NCI-H748 (cell line): ENCODE measurements at regions not wholly inside any gene's neighbourhood (a gene's known extent, or its start where the extent isn't known, plus 50 kb on each side); places are given as distances from the start of the nearest gene placed in this dataset.
A peak's percentile ranks its signal among the peaks of the same experiment; 100 is the strongest.

ENCODE experiments used
- DNase-seq: peaks from one replicate; lab custom pipeline; 2025; ENCODE audit not compliant: unreplicated experiment; lab: John Stamatoyannopoulos, UW

GRCh38 chr7:136051203-136051928, 74.2 kb upstream of the MTPN start:
- DNase-seq: no peak

GRCh38 chr7:136050462-136050847, 73.3 kb upstream of the MTPN start:
- peak; percentile 56 for DNase-seq

- DNase-seq: no peak
Observed at GRCh38 chr7:136049818-136050461, 72.8 kb upstream of the MTPN start.

GRCh38 chr7:136049117-136049516, 72.0 kb upstream of the MTPN start:
- DNase-seq: no peak

- no peak for DNase-seq
Observed at GRCh38 chr7:136046548-136046947, 69.4 kb upstream of the MTPN start.

GRCh38 chr7:136045992-136046391, 68.8 kb upstream of the MTPN start:
- DNase-seq: no peak

- DNase-seq: no peak
Observed at GRCh38 chr7:136045181-136045580, 68.0 kb upstream of the MTPN start.

- peak; percentile 82 for DNase-seq
Observed at GRCh38 chr7:136039577-136040345, 62.6 kb upstream of the MTPN start.

- peak; percentile 59 for DNase-seq
Observed at GRCh38 chr7:136036336-136036735, 59.2 kb upstream of the MTPN start.

GRCh38 chr7:136034132-136034531, 57.0 kb upstream of the MTPN start:
- no peak for DNase-seq

GRCh38 chr7:136033413-136034031, 56.4 kb upstream of the MTPN start:
- DNase-seq: no peak

GRCh38 chr7:136030867-136031318, 53.7 kb upstream of the MTPN start:
- no peak for DNase-seq

- DNase-seq: no peak
Observed at GRCh38 chr7:136030330-136030729, 53.2 kb upstream of the MTPN start.

- DNase-seq: no peak
Observed at GRCh38 chr7:136027160-136027559, 50.0 kb upstream of the MTPN start.
